ENCODE measurements at regions not wholly inside any gene's neighbourhood (a gene's known extent, or its start where the extent isn't known, plus 50 kb on each side); places are given as distances from the start of the nearest gene placed in this dataset.
"Not testable (repeated sequence)": the region's sequence is repeated elsewhere in the genome, so short reads cannot be mapped to it uniquely, and the experiment has no call there.

DNA sequence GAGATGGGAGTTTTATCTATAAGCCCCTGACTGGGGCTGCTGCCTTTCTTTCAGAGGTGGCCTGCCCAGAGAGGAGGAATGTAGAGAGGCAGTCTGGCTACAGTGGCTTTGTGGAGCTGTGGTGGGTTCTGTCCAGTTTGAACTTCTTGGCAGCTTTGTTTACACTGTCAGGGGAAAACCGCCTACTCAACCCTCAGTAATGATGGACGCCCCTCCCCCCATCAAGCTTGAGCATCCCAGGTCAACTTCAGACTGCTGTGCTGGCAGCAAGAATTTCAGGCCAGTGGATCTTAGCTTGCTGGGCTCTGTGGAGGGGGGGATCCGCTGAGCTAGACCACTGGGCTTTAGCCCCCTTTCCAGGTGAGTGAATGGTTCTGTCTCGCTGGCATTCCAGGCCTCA, 51.6 kb upstream of the THUMPD2 start:
- TF ChIP-seq, protein P1, sequence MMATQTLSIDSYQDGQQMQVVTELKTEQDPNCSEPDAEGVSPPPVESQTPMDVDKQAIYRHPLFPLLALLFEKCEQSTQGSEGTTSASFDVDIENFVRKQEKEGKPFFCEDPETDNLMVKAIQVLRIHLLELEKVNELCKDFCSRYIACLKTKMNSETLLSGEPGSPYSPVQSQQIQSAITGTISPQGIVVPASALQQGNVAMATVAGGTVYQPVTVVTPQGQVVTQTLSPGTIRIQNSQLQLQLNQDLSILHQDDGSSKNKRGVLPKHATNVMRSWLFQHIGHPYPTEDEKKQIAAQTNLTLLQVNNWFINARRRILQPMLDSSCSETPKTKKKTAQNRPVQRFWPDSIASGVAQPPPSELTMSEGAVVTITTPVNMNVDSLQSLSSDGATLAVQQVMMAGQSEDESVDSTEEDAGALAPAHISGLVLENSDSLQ (IDR thresholded peaks at IDR 0.05), result not testable (repeated sequence)
- TF ChIP-seq BHLHE40 (IDR thresholded peaks at IDR 0.05; ENCODE audit: borderline replicate concordance); ZNF384 (IDR thresholded peaks at IDR 0.05): not testable (repeated sequence)
